GM19351 (cell line): ENCODE measurements at regions not wholly inside any gene's neighbourhood (a gene's known extent, or its start where the extent isn't known, plus 50 kb on each side); places are given as distances from the start of the nearest gene placed in this dataset.

Experiments
- ATAC-seq: cut with Tn5 transposase; IDR thresholded peaks from one replicate; pipeline ENCODE4 v1.9.1; 2021; ENCODE audit warnings: mild to moderate bottlenecking, moderate library complexity; ENCODE audit not compliant: unreplicated experiment

- ATAC-seq = no peak
Measured at GRCh38 chr14:53896726-53897125, 59.9 kb downstream of the BMP4 start.

- ATAC-seq = peak; percentile 89
Measured at GRCh38 chr14:53894456-53894855, 62.2 kb downstream of the BMP4 start.

- no peak for ATAC-seq
Measured at GRCh38 chr14:53893374-53893773, 63.3 kb downstream of the BMP4 start.

GRCh38 chr14:53890611-53891101, 66.0 kb downstream of the BMP4 start:
- ATAC-seq = no peak

GRCh38 chr14:53888535-53889386, 67.9 kb downstream of the BMP4 start:
- ATAC-seq = no peak

GRCh38 chr14:53885136-53885640, 71.4 kb downstream of the BMP4 start:
- no peak for ATAC-seq

- ATAC-seq = no peak
Measured at GRCh38 chr14:53884601-53885000, 72.0 kb downstream of the BMP4 start.

GRCh38 chr14:53883739-53884138, 72.9 kb downstream of the BMP4 start:
- ATAC-seq = no peak

GRCh38 chr14:53882684-53883083, 73.9 kb downstream of the BMP4 start:
- no peak for ATAC-seq

- ATAC-seq = no peak
Measured at GRCh38 chr14:53881921-53882320, 74.7 kb downstream of the BMP4 start.

- no peak for ATAC-seq
Measured at GRCh38 chr14:53881161-53881871, 75.3 kb downstream of the BMP4 start.

GRCh38 chr14:53880761-53881160, 75.9 kb downstream of the BMP4 start:
- no peak for ATAC-seq

GRCh38 chr14:53879747-53880146, 76.9 kb downstream of the BMP4 start:
- no peak for ATAC-seq

GRCh38 chr14:53879022-53879686, 77.5 kb downstream of the BMP4 start:
- ATAC-seq = no peak

- no peak for ATAC-seq
Measured at GRCh38 chr14:53875324-53875897, 81.2 kb downstream of the BMP4 start.

GRCh38 chr14:53874704-53875103, 81.9 kb downstream of the BMP4 start:
- ATAC-seq = no peak

- ATAC-seq = no peak
Measured at GRCh38 chr14:53872681-53873089, 83.9 kb downstream of the BMP4 start.

- ATAC-seq = no peak
Measured at GRCh38 chr14:53871951-53872350, 84.7 kb downstream of the BMP4 start.

- ATAC-seq = no peak
Measured at GRCh38 chr14:53871011-53871410, 85.6 kb downstream of the BMP4 start.

- ATAC-seq = no peak
Measured at GRCh38 chr14:53865711-53866110, 90.9 kb downstream of the BMP4 start.

GRCh38 chr14:53861781-53862180, 94.8 kb downstream of the BMP4 start:
- ATAC-seq = no peak
